MM.1S (cell line): ENCODE measurements at regions not wholly inside any gene's neighbourhood (a gene's known extent, or its start where the extent isn't known, plus 50 kb on each side); places are given as distances from the start of the nearest gene placed in this dataset.

Experiments
- CTCF ChIP-seq: fragments of 300-600 bp; sonication (generic); IDR thresholded peaks from 2 replicates; pipeline ENCODE4 v1.5.1; 2016; ENCODE audit warnings: antibody characterized with exemption, low read length, mixed read lengths
- EZH2 ChIP-seq: fragments of 300-600 bp; sonication (generic); optimal IDR thresholded peaks from 2 replicates; pipeline ENCODE3; 2017; ENCODE audit warnings: low read depth, mild to moderate bottlenecking, antibody characterized with exemption, low read length, mixed read lengths

GRCh38 chr15:29554531-29554930 lies 267.7 kb downstream of the TJP1 start:
- TF ChIP-seq CTCF (no peak), EZH2 (no peak)
